ENCODE measurements at regions not wholly inside any gene's neighbourhood (a gene's known extent, or its start where the extent isn't known, plus 50 kb on each side); places are given as distances from the start of the nearest gene placed in this dataset.

- TF ChIP-seq CTCF (IDR thresholded peaks at IDR 0.05 in 8 of 11, conservative IDR thresholded peaks at IDR 0.05 in 3 of 11): no peak
- no peak for TF ChIP-seq POLR2A (IDR thresholded peaks at IDR 0.05)
- TF ChIP-seq POLR2AphosphoS5 (IDR thresholded peaks at IDR 0.05): no peak
Measured at GRCh38 chr1:221988829-221989228, 246.9 kb upstream of the DUSP10 start.
